ENCODE measurements at regions not wholly inside any gene's neighbourhood (a gene's known extent, or its start where the extent isn't known, plus 50 kb on each side); places are given as distances from the start of the nearest gene placed in this dataset.
"Not testable (repeated sequence)": the region's sequence is repeated elsewhere in the genome, so short reads cannot be mapped to it uniquely, and the experiment has no call there.

GRCh38 chr2:120542911-120543527, 192.6 kb upstream of the GLI2 start:
- TF ChIP-seq CTCF (IDR thresholded peaks at IDR 0.05; ENCODE audit: low read depth, low read length, missing control alignments) = no peak
- no peak overlapping the region for H3K4me3 ChIP-seq (ENCODE audit: low read depth, low read length)
- DNase-seq (ENCODE audit: low read depth) = no peak

GRCh38 chr2:120543899-120544298, 191.8 kb upstream of the GLI2 start:
- TF ChIP-seq CTCF (IDR thresholded peaks at IDR 0.05; ENCODE audit: low read depth, low read length, missing control alignments) = no peak
- no peak for DNase-seq (ENCODE audit: low read depth)
- H3K4me3 ChIP-seq (ENCODE audit: low read depth, low read length) = no peak overlapping the region

GRCh38 chr2:120544522-120544921, 191.1 kb upstream of the GLI2 start:
- TF ChIP-seq CTCF (IDR thresholded peaks at IDR 0.05; ENCODE audit: low read depth, low read length, missing control alignments) = no peak
- no peak for DNase-seq (ENCODE audit: low read depth)

GRCh38 chr2:120545007-120545406, 190.7 kb upstream of the GLI2 start:
- not testable (repeated sequence) for H3K4me3 ChIP-seq (ENCODE audit: low read depth, low read length); DNase-seq (ENCODE audit: low read depth)

More at GRCh38 chr2:120544522-120544921, 191.1 kb upstream of the GLI2 start:
- no peak overlapping the region for H3K4me3 ChIP-seq (ENCODE audit: low read depth, low read length)

GRCh38 chr2:120545521-120546047, 190.1 kb upstream of the GLI2 start:
- DNase-seq (ENCODE audit: low read depth) = no peak
- H3K4me3 ChIP-seq (ENCODE audit: low read depth, low read length) = no peak overlapping the region
- no peak for TF ChIP-seq CTCF (IDR thresholded peaks at IDR 0.05; ENCODE audit: low read depth, low read length, missing control alignments)

- no peak for DNase-seq (ENCODE audit: low read depth)
- no peak for TF ChIP-seq CTCF (IDR thresholded peaks at IDR 0.05; ENCODE audit: low read depth, low read length, missing control alignments)
- H3K4me3 ChIP-seq (ENCODE audit: low read depth, low read length) = no peak overlapping the region
Observed at GRCh38 chr2:120546048-120546864, 189.4 kb upstream of the GLI2 start.

GRCh38 chr2:120546865-120547390, 188.7 kb upstream of the GLI2 start:
- TF ChIP-seq CTCF (IDR thresholded peaks at IDR 0.05; ENCODE audit: low read depth, low read length, missing control alignments) = no peak
- H3K4me3 ChIP-seq (ENCODE audit: low read depth, low read length) = no peak overlapping the region
- no peak for DNase-seq (ENCODE audit: low read depth)

Measured in GM12864 (cell line).